DOHH2 (cell line): ENCODE measurements at regions not wholly inside any gene's neighbourhood (a gene's known extent, or its start where the extent isn't known, plus 50 kb on each side); places are given as distances from the start of the nearest gene placed in this dataset.

ENCODE experiments used
- H3F3A ChIP-seq: fragments of 200-600 bp; sonication (generic), shearing (Covaris generic); 2 replicates; pipeline ENCODE4 v1.6.0; 2016; ENCODE audit warnings: antibody characterized with exemption, mild to moderate bottlenecking; ENCODE audit not compliant: control insufficient read depth, insufficient read depth
- H3K27ac ChIP-seq: fragments of 200-600 bp; sonication (generic); 2 replicates; pipeline ENCODE4 v1.5.1; 2014; ENCODE audit warnings: low read depth, mild to moderate bottlenecking, low read length, moderate library complexity
- H3K27me3 ChIP-seq: fragments of 200-600 bp; sonication (generic); 2 replicates; pipeline ENCODE4 v1.6.1; 2014; ENCODE audit warnings: mild to moderate bottlenecking, low read length, mixed read lengths; ENCODE audit not compliant: control insufficient read depth
- H3K36me3 ChIP-seq: fragments of 200-600 bp; sonication (generic); 2 replicates; pipeline ENCODE4 v1.6.1; 2014; ENCODE audit warnings: mild to moderate bottlenecking, low read length, moderate library complexity, mixed read lengths; ENCODE audit not compliant: control insufficient read depth
- H3K4me1 ChIP-seq: fragments of 200-600 bp; sonication (generic); 2 replicates; pipeline ENCODE4 v1.6.1; 2014; ENCODE audit warnings: mild to moderate bottlenecking, low read length, mixed read lengths; ENCODE audit not compliant: control insufficient read depth
- H3K4me2 ChIP-seq: fragments of 200-600 bp; sonication (generic); 2 replicates; pipeline ENCODE4 v1.6.0; 2014; ENCODE audit warnings: mild to moderate bottlenecking, low read length, moderate library complexity
- H3K4me3 ChIP-seq: fragments of 200-600 bp; sonication (generic); 2 replicates; pipeline ENCODE4 v1.5.1; 2014; ENCODE audit warnings: mild to moderate bottlenecking, low read length, mixed read lengths
- H3K79me2 ChIP-seq: fragments of 200-600 bp; sonication (generic); 2 replicates; pipeline ENCODE4 v1.6.1; 2014; ENCODE audit warnings: mild to moderate bottlenecking, low read length, mixed read lengths; ENCODE audit not compliant: control insufficient read depth
- H3K9me2 ChIP-seq: fragments of 200-600 bp; sonication (generic); replicated peaks from 2 replicates; pipeline ENCODE4 v1.6.1; 2014; ENCODE audit warnings: mild to moderate bottlenecking, low read length, mixed read lengths; ENCODE audit not compliant: control insufficient read depth
- H3K9me3 ChIP-seq: fragments of 200-600 bp; sonication (generic); 2 replicates; pipeline ENCODE4 v1.6.1; 2014; ENCODE audit warnings: antibody characterized with exemption, low read length, mixed read lengths; ENCODE audit not compliant: control insufficient read depth, insufficient read depth
- H4K20me1 ChIP-seq: fragments of 200-600 bp; sonication (generic); 2 replicates; pipeline ENCODE4 v1.6.0; 2014; ENCODE audit warnings: low read depth, mild to moderate bottlenecking, antibody characterized with exemption, low read length, moderate library complexity; ENCODE audit not compliant: control insufficient read depth, insufficient read depth
- CTCF ChIP-seq: fragments of 200-600 bp; sonication (generic); IDR thresholded peaks from one replicate; pipeline ENCODE4 v1.5.1; 2014; ENCODE audit warnings: antibody characterized with exemption, mild to moderate bottlenecking, low read depth, low read length; ENCODE audit not compliant: poor library complexity, severe bottlenecking
- EZH2phosphoT487 ChIP-seq: fragments of 200-600 bp; sonication (generic); IDR thresholded peaks from 2 replicates; pipeline ENCODE4 v1.6.1; 2017; ENCODE audit warnings: borderline replicate concordance, mild to moderate bottlenecking, antibody characterized with exemption, low read length, moderate library complexity, mixed read lengths

GRCh38 chr10:37576154-37576553, 281.3 kb downstream of the ZNF248 start:
- Histone ChIP-seq H3K9me2 (no peaks in the 10 kb centered on the region), H3K4me2 (no peak overlapping the region), H3K9me3 (no peaks in the 10 kb centered on the region), H3K79me2 (no peaks in the 10 kb centered on the region), H3K27ac (no peak overlapping the region), H3K27me3 (no peaks in the 10 kb centered on the region), H3K4me3 (no peak overlapping the region), H3K36me3 (no peaks in the 10 kb centered on the region), H3K4me1 (no peaks in the 10 kb centered on the region), H3F3A (no peaks in the 10 kb centered on the region), H4K20me1 (no peaks in the 10 kb centered on the region)
- no peak for TF ChIP-seq CTCF
- TF ChIP-seq EZH2phosphoT487 = no peak

- Histone ChIP-seq H3F3A (no peaks in the 10 kb centered on the region), H3K79me2 (no peaks in the 10 kb centered on the region), H3K4me2 (no peak overlapping the region), H3K4me3 (no peak overlapping the region), H4K20me1 (no peaks in the 10 kb centered on the region), H3K9me3 (no peaks in the 10 kb centered on the region), H3K4me1 (no peaks in the 10 kb centered on the region), H3K36me3 (no peaks in the 10 kb centered on the region), H3K27me3 (no peaks in the 10 kb centered on the region), H3K9me2 (no peaks in the 10 kb centered on the region), H3K27ac (no peak overlapping the region)
- TF ChIP-seq CTCF (no peak), EZH2phosphoT487 (no peak)
Measured at GRCh38 chr10:37572206-37572605, 285.2 kb downstream of the ZNF248 start.

- H3K79me2 ChIP-seq = no peaks in the 10 kb centered on the region
- H3K27ac ChIP-seq = no peak overlapping the region
- no peaks in the 10 kb centered on the region for H3K27me3 ChIP-seq
- no peak overlapping the region for H3K4me3 ChIP-seq
- H3K36me3 ChIP-seq = no peaks in the 10 kb centered on the region
- TF ChIP-seq EZH2phosphoT487 (no peak), CTCF (no peak)
- H3K4me1 ChIP-seq = no peaks in the 10 kb centered on the region
- no peaks in the 10 kb centered on the region for H4K20me1 ChIP-seq
- H3K9me3 ChIP-seq = no peaks in the 10 kb centered on the region
- H3K9me2 ChIP-seq = no peaks in the 10 kb centered on the region
- H3K4me2 ChIP-seq = no peak overlapping the region
- no peaks in the 10 kb centered on the region for H3F3A ChIP-seq
Measured at GRCh38 chr10:37566332-37566731, 291.1 kb downstream of the ZNF248 start.

GRCh38 chr10:37563715-37564108, 293.7 kb downstream of the ZNF248 start:
- Histone ChIP-seq H3K4me1 (no peaks in the 10 kb centered on the region), H3F3A (no peaks in the 10 kb centered on the region), H4K20me1 (no peaks in the 10 kb centered on the region), H3K79me2 (no peaks in the 10 kb centered on the region), H3K4me3 (no peak overlapping the region), H3K36me3 (no peaks in the 10 kb centered on the region), H3K9me3 (no peaks in the 10 kb centered on the region), H3K9me2 (no peaks in the 10 kb centered on the region), H3K27ac (no peak overlapping the region), H3K4me2 (no peak overlapping the region), H3K27me3 (no peaks in the 10 kb centered on the region)
- TF ChIP-seq CTCF (no peak), EZH2phosphoT487 (no peak)
